Erythroblast (primary cell): ENCODE measurements at regions not wholly inside any gene's neighbourhood (a gene's known extent, or its start where the extent isn't known, plus 50 kb on each side); places are given as distances from the start of the nearest gene placed in this dataset.

ENCODE experiments used
- GATA1 ChIP-seq: IDR thresholded peaks from 2 replicates; pipeline ENCODE4 v1.6.1; 2011; ENCODE audit warnings: low read depth, mild to moderate bottlenecking, control low read depth, low read length, moderate library complexity
- POLR2A ChIP-seq: IDR thresholded peaks from 2 replicates; pipeline ENCODE4 v1.6.1; 2011; ENCODE audit warnings: mild to moderate bottlenecking, low read length

DNA sequence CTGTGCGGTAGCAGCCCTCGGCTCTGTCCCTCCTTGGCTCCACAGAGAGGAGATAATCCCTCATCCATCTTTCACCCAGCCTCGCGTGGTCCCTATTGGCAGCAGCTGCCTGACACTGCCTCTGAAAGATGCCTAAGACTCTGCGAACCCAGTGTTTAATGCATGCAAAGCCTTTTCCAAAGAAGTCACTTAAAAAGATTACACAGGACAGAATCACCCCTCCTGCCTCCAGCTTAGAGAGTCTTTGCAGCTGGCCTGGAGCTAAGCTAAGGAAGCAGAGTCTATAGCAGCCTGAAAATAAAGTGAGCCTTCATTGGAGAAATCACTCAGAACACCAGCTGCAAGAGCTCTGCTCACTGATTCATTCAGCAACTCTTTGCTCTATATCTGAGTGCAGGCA, 247.2 kb downstream of the SHQ1 start:
- TF ChIP-seq POLR2A (no peak), GATA1 (no peak)
